ENCODE measurements at regions not wholly inside any gene's neighbourhood (a gene's known extent, or its start where the extent isn't known, plus 50 kb on each side); places are given as distances from the start of the nearest gene placed in this dataset.
A peak's percentile ranks its signal among the peaks of the same experiment; 100 is the strongest.

DNA sequence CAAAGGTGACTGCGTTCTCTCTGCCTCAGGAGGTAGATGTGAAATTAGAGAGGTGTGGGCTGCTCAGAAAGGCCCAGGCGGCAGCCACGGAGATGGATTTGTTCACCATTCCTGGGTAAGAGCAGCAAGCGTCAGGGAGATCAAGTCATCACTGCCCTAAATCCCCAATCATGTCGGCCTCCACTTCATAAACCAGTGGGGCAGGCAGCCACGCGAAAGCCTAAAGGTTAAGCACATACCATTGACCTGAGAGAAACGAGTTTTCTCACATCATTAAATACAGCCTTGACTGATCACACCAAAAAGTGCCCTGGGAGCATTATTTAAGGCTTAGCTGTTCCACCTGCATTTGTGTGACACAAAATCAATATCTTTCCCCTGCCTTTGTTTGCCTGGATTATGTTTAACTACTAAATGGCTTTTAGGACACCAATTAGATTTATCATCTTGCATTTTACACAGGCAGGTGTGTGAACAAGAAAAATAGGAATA, 50.7 kb upstream of the FOXB1 start:
- no peak for DNase-seq (ENCODE audit: low read depth in 2 of 2)

DNA sequence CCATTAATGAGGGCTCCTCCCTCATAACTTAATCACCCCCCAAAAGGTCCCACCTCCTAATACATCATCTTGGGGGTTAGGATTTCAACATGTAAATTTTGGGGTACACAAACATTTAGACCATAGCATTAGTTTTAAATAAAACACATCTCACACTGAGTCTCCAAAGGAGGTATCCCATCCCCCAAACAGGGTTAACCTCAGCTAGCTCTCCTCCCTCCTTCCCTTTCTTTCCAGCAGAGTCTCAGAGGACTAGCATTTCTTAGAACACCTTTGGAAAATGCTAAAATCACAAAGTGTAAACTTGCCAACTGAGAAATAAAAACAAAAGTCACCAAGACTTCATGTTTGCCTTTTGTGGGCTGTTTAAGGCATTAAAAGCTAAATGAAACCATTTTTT, 51.2 kb upstream of the FOXB1 start:
- DNase-seq (ENCODE audit: low read depth in 2 of 2) = no peak

DNA sequence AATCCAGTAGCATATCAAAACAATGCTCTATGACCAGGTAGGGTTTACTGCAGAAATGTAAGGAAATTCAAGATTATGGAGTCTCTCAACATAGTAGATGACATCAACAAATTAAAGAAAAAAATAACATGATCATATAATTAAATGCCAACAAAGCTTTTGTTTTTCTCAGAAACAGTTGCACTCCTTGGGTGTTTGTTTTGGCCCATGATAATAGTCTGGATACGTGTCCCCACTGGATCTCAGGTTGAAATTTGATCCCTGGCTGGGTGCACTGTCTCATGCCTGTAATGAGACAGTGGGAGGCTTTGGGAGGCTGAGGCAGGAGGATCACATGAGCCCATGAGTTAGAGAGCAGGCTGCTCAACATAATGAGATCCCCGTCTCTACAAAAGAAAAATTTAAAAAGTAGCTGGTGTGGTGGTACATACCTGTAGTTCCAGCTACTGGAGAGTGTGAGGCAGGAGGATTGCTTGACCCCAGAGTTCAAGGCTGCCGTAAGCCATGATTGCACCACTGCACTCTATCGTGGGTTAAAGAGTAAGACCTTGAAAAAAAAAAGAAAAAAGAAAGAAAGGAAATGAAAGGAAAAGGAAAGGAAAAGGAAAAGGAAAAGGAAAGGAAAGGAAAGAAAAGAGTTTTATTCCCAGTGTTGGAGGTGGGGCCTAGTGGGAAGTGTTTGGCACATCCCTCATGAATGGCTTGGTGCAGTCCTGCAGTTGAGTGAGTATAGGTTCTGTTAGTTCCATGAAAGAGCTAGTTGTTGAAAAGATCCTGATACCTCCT, 53.3 kb upstream of the FOXB1 start:
- no peak for DNase-seq (ENCODE audit: low read depth in 2 of 2)

DNA sequence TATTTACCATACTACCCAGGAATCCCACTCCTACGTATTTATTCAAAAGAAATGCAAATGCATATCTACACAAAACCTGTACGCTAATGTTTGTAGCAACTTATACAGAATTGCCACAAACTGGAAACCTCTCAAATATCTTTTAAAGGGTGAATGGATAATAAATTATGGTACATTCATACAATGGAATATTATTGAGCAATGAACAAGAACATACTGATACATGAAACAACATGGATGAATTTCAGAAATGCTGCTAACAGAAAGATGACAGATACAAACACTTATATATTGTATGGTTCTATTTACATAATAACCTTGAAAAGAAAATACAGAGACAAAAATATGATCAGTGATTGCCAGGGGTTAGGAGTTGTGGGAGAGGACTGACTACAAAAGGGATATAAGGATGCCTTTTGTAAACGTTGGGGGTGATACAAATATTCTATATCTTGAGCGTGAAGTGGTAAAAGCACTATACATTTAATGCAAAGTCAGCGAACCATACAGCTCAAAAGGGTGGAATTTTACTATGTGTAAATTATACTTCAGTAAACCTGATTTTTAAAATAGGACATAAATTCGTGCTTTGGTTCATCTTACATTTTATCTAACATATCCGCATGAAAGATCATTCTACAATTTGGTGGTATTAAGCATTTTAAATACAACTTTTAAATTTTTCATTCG, 55.0 kb upstream of the FOXB1 start:
- no peak for DNase-seq (ENCODE audit: low read depth in 2 of 2)

DNA sequence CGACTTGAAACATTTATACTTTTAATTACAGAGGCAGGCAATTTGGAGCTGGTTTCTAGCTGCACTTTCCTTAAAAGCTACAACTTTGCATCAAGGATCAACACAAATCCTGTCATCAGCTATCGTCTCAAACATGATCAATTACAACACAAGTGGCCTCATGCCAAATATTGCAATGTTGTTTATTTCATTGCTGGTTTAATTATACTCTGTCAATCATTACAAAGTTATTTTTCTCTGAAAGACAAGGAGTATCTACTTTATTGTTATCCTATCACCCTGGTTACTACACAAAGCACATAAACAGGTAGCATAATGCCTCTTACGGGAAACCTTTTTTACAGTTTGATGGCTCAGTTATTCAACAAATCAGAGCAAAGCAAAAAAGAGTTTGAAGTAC, 58.0 kb upstream of the FOXB1 start:
- no peak for DNase-seq (ENCODE audit: low read depth in 2 of 2)

DNA sequence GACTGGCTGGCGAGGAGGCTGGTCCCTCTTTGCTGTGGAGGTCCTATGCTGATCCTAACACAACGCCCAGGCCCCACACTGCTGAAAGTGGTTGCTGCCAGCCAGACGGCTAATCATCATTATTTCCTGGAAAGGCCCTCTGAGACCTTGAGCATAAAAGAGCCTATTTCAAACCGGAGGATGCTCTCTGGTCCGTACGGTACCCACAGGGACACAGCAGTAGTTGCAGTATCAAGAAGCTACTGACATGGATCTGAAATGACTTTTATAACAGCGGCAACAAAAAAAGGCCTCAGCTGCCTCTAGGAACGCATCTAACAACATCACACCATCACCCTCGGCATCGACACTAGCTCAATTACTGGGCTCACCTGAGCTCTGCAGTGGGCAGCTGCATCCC, 59.1 kb upstream of the FOXB1 start:
- no peak for DNase-seq (ENCODE audit: low read depth in 2 of 2)

GRCh38 chr15:59941612-59942011, 62.5 kb upstream of the FOXB1 start:
- DNase-seq (ENCODE audit: low read depth in 2 of 2) = no peak

GRCh38 chr15:59940928-59941327, 63.2 kb upstream of the FOXB1 start:
- no peak for DNase-seq (ENCODE audit: low read depth in 2 of 2)

GRCh38 chr15:59940456-59940855, 63.7 kb upstream of the FOXB1 start:
- DNase-seq (ENCODE audit: low read depth in 2 of 2) = no peak

- no peak for DNase-seq (ENCODE audit: low read depth in 2 of 2)
These were observed 67.4 kb upstream of the FOXB1 start for GRCh38 chr15:59936741-59937140.

- DNase-seq (ENCODE audit: low read depth in 2 of 2) = no peak
These were observed 70.5 kb upstream of the FOXB1 start for GRCh38 chr15:59933607-59934006.

DNA sequence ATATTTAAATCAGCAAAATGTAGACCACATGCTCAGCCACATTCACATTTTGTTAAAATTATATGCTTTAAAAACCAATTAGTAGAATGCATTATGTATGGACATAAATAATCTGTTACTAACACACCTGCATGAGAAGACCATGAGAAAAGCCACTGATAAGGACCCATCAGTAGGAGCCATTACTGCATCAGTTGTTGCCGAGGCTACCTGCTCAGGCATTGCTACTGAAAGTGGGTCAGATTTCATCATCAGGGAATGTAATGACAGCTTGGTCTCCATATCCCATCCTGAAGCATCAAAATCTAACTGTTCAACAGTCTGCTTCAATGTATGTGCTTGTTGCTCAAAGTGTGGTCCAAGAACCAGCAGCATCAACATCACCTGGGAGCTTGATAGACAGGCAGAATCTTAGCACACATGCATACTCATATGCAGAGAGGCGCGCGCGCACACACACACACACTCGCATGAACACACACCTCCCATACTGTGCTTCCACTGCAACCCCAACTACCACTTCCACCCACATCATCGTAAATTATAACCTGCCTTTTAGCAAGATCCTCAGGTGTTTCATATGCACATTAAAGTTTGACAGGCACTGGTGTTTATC, 72.4 kb upstream of the FOXB1 start:
- no peak for DNase-seq (ENCODE audit: low read depth in 2 of 2)

DNA sequence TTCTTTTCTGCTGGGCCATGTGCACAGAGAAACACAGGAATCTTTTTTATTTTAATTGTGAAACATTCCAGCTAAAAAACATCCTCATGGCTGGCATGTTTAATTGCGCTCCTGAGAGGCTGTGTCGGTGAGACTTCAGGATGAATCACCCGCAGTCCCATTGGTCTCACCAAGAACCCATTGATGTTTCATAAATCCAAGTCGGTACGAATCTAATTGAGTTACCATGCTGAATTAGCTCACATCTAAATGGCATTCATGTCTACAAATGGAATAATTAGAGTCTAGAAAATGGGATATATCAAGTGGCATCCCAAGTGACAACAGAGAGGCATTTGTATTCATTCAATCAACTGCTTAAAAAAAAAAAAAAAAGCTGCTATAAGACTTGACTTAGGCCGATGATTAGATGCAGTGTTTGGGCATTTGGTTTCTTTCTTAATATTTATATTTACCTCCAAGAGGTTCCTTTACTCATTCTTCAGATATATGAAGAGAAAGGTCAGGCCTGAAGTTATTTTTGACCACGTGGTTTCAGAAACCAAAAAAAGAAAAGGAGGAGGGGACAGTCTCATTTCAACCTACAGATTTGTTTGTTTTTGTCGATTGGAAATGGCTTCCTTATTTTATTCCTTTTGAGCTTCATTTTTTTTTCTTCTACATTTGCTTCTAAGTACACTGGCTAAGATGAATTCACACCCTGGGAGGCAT, 79.1 kb upstream of the FOXB1 start:
- DNase-seq (ENCODE audit: low read depth in 2 of 2) = no peak

- DNase-seq (ENCODE audit: low read depth in 2 of 2) = no peak
These were observed 80.0 kb upstream of the FOXB1 start for GRCh38 chr15:59924096-59924495.

DNA sequence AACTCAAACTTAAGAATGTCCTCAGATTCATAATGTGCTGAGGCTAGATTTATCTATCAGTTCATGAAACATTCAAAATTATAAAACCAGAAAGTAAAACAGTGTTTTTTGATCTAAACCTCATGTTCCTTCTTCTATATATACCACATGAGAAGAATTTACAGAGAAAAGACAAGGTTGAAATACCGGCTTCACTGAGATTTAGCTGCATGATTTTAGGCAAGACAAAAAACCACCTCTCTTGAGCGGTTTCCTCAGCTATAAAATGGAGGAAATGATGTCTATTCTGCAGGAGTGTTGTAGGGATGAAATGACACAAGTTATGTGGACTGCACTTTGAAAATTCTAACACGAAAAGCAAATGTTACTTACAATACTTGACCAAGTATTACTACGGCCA, 80.6 kb upstream of the FOXB1 start:
- DNase-seq (ENCODE audit: low read depth in 2 of 2) = no peak

DNA sequence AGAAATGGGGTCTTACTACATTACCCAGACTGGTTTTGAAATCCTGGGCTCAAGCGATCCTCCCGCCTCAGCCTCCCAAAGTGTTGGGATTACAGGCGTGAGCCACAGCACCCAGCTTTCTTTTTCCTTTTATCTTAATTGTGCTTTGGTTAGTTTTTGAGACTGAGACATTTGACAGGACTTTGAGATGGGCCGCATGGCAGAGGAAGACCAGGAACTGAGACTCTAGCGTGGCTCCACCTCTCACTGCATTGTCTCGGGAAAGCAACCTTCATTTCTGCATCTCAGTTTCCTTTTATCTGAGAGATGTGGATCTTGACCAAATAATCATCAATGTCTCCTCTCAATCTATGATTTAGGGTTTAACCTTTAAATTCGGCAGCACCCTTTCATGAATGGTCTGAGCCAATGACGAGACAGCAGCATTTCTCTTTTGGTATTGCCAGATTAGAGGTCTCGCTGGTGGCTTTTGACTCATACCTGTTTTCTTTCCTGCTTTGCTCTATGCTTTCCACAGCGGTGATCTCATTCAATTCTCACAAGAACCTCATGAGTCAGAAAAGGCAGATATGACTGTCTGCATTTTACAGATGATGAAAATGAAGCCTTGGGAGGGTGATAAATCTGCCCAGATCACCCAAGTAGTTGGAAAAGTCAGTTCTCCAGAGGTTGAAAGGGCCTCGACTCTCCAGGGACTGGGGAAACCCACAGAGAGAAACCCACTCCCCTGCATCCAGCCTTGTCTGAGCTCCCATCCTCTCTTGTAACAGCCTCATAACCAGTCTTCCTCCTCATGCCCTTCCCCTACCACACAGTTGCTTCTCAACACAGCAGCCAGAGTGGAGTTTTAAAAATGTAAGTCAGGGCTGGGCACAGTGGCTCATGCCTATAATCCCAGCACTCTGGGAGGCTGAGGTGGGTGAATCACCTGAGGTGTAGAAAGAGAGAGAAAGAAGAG, 84.8 kb upstream of the FOXB1 start:
- DNase-seq (ENCODE audit: low read depth in 2 of 2) = peak; percentile 27 to 44

GRCh38 chr15:59917504-59918157, 86.5 kb upstream of the FOXB1 start:
- DNase-seq (ENCODE audit: low read depth in 2 of 2) = peak; percentile 40 to 67

GRCh38 chr15:59906046-59906445, 98.1 kb upstream of the FOXB1 start:
- DNase-seq (ENCODE audit: low read depth in 2 of 2) = no peak

DNA sequence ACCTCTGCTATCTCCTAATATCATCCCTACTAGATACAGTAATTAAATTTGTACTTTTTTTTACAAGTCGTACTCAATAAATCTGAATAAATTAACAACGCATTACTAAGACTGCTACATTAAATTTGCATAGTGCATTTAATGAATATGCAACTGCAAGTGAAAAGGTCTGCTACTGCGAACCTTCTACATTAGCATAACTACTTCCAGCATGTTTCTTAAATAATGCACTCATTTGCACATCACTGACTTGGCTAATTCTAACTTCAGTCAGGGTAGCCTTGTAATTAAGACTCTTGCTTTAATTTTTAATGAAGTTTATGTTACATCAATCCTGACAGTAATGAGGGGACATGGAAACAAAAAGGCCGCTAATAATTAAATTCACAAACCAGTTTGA, 98.9 kb upstream of the FOXB1 start:
- DNase-seq (ENCODE audit: low read depth in 2 of 2) = no peak

- DNase-seq (ENCODE audit: low read depth in 2 of 2) = no peak
These were observed 99.5 kb upstream of the FOXB1 start for GRCh38 chr15:59904450-59905135.

Data from stimulated activated CD4-positive, alpha-beta T cell treated with anti-CD3 and anti-CD28 coated beads, Interleukin-12 subunit alpha, Interleukin-12 subunit beta, amount 100 ng/mL, for 24 hours (primary cell).